ENCODE measurements at regions not wholly inside any gene's neighbourhood (a gene's known extent, or its start where the extent isn't known, plus 50 kb on each side); places are given as distances from the start of the nearest gene placed in this dataset.

- intact Hi-C loops (cut with micrococcal nuclease), result no loop called here
- ATAC-seq (ENCODE audit: low read depth), result no peak
- no peaks in the 10 kb centered on the region for H3K9me3 Mint-ChIP-seq
- no peak overlapping the region for H3K4me3 Mint-ChIP-seq
- no peaks in the 10 kb centered on the region for H3K4me1 Mint-ChIP-seq
- no peak for DNase-seq
- CTCF ChIA-PET, result no interaction called here
- TF ChIP-seq, protein P1, sequence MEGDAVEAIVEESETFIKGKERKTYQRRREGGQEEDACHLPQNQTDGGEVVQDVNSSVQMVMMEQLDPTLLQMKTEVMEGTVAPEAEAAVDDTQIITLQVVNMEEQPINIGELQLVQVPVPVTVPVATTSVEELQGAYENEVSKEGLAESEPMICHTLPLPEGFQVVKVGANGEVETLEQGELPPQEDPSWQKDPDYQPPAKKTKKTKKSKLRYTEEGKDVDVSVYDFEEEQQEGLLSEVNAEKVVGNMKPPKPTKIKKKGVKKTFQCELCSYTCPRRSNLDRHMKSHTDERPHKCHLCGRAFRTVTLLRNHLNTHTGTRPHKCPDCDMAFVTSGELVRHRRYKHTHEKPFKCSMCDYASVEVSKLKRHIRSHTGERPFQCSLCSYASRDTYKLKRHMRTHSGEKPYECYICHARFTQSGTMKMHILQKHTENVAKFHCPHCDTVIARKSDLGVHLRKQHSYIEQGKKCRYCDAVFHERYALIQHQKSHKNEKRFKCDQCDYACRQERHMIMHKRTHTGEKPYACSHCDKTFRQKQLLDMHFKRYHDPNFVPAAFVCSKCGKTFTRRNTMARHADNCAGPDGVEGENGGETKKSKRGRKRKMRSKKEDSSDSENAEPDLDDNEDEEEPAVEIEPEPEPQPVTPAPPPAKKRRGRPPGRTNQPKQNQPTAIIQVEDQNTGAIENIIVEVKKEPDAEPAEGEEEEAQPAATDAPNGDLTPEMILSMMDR (IDR thresholded peaks at IDR 0.05), result no peak
- H3K36me3 Mint-ChIP-seq (ENCODE audit: low read depth), result no peaks in the 10 kb centered on the region
- POLR2A ChIA-PET, result no interaction called here
- H3K27me3 Mint-ChIP-seq, result peaks cover 8% of the 10 kb centered on the region
- no peak overlapping the region for H3K27ac Mint-ChIP-seq
Measured at GRCh38 chr15:91593067-91593466, 260.4 kb upstream of the SLCO3A1 start.

DNA sequence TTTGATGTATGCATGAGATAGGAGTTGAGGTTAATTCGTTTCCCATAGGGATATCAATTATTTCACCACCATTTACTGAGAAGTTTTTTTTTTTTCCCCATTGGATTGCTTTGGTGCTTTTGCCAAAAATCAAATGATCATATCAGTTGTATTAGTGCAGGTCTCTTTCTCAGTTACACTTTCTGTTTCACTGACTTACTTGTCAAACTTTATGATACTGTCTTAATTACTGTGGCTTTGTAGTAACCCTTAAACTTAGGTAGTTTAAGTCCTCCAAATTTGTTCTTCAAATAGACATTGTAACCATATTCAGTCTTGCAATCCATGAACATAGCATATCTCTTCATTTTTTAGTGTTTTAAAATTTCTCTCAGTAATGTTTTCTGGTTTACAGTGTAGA, 259.9 kb upstream of the SLCO3A1 start:
- ATAC-seq (ENCODE audit: low read depth) (no peak), DNase-seq (no peak)
- Mint-ChIP-seq H3K27ac (no peak overlapping the region), H3K36me3 (ENCODE audit: low read depth) (no peaks in the 10 kb centered on the region), H3K27me3 (peaks cover 11% of the 10 kb centered on the region), H3K4me1 (no peaks in the 10 kb centered on the region), H3K9me3 (no peaks in the 10 kb centered on the region), H3K4me3 (no peak overlapping the region)
- ChIA-PET POLR2A (no interaction called here), CTCF (no interaction called here)
- TF ChIP-seq, protein P1 (IDR thresholded peaks at IDR 0.05), result no peak
- intact Hi-C loops (cut with micrococcal nuclease), result no loop called here

DNA sequence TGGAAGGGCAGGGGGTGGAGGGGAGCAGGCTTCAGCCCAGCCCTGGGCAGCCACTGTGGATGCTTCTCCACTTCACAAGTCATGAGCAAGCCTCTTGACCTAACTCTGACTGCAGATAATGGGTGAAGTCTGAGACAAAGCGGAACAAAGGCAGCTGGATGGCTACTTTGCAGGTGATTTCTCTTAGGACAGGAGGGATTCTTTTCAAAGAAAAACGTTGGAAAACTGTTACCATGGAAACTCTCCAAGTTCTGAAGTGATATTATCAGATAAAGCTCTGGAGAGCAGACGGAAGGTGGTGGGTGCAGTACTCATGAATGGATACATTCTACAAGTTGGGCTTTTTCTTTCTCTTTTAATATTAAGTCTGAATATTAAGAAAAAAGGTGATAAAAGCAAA, 254.2 kb upstream of the SLCO3A1 start:
- no peaks in the 10 kb centered on the region for H3K4me1 Mint-ChIP-seq
- peaks cover 11% of the 10 kb centered on the region for H3K27me3 Mint-ChIP-seq
- ATAC-seq (ENCODE audit: low read depth), result no peak

GRCh38 chr15:91603384-91604080, 250.0 kb upstream of the SLCO3A1 start:
- intact Hi-C loops (cut with micrococcal nuclease), result no loop called here
- Mint-ChIP-seq H3K27ac (no peak overlapping the region), H3K9me3 (no peaks in the 10 kb centered on the region), H3K27me3 (no peaks in the 10 kb centered on the region), H3K4me1 (no peaks in the 10 kb centered on the region), H3K4me3 (no peak overlapping the region), H3K36me3 (ENCODE audit: low read depth) (no peaks in the 10 kb centered on the region)
- ChIA-PET CTCF (no interaction called here), POLR2A (no interaction called here)
- ATAC-seq (ENCODE audit: low read depth) (no peak), DNase-seq (no peak)
- TF ChIP-seq, protein P1 (IDR thresholded peaks at IDR 0.05), result no peak

More for the DNA sequence above, 254.2 kb upstream of the SLCO3A1 start:
- CTCF ChIA-PET, result no interaction called here
- POLR2A ChIA-PET, result no interaction called here
- H3K27ac Mint-ChIP-seq, result no peak overlapping the region
- no peaks in the 10 kb centered on the region for H3K9me3 Mint-ChIP-seq
- intact Hi-C loops (cut with micrococcal nuclease), result no loop called here
- H3K4me3 Mint-ChIP-seq, result no peak overlapping the region
- no peak for DNase-seq
- no peaks in the 10 kb centered on the region for H3K36me3 Mint-ChIP-seq (ENCODE audit: low read depth)
- TF ChIP-seq, protein P1 (IDR thresholded peaks at IDR 0.05), result no peak

GRCh38 chr15:91604122-91604521, 249.4 kb upstream of the SLCO3A1 start:
- ChIA-PET POLR2A (no interaction called here), CTCF (no interaction called here)
- Mint-ChIP-seq H3K27ac (no peak overlapping the region), H3K4me3 (no peak overlapping the region), H3K27me3 (no peaks in the 10 kb centered on the region), H3K4me1 (no peaks in the 10 kb centered on the region), H3K9me3 (no peaks in the 10 kb centered on the region), H3K36me3 (ENCODE audit: low read depth) (no peaks in the 10 kb centered on the region)
- TF ChIP-seq, protein P1 (IDR thresholded peaks at IDR 0.05), result no peak
- no peak for ATAC-seq (ENCODE audit: low read depth)
- intact Hi-C loops (cut with micrococcal nuclease), result no loop called here
- no peak for DNase-seq
